ENCODE measurements at regions not wholly inside any gene's neighbourhood (a gene's known extent, or its start where the extent isn't known, plus 50 kb on each side); places are given as distances from the start of the nearest gene placed in this dataset.

GRCh38 chr14:82533351-82533750 is 999.7 kb upstream of the SEL1L start:
- no peak for DNase-seq (ENCODE audit: low read depth, low spot score)

- no peak for DNase-seq (ENCODE audit: low read depth, low spot score)
Measured at GRCh38 chr14:82536566-82536965, 1002.9 kb upstream of the SEL1L start.

- DNase-seq (ENCODE audit: low read depth, low spot score), result no peak
Measured at GRCh38 chr14:82537831-82538230, 1004.2 kb upstream of the SEL1L start.

- no peak for DNase-seq (ENCODE audit: low read depth, low spot score)
Measured at GRCh38 chr14:82546401-82546800, 1012.7 kb upstream of the SEL1L start.

- no peak for DNase-seq (ENCODE audit: low read depth, low spot score)
Measured at GRCh38 chr14:82549306-82549990, 1015.8 kb upstream of the SEL1L start.

GRCh38 chr14:82562881-82563280 is 1029.2 kb upstream of the SEL1L start:
- no peak for DNase-seq (ENCODE audit: low read depth, low spot score)

- DNase-seq (ENCODE audit: low read depth, low spot score), result no peak
Measured at GRCh38 chr14:82565825-82566224, 1032.2 kb upstream of the SEL1L start.

GRCh38 chr14:82587226-82587625 is 1053.6 kb upstream of the SEL1L start:
- DNase-seq (ENCODE audit: low read depth, low spot score), result no peak

- DNase-seq (ENCODE audit: low read depth, low spot score), result no peak
Measured at GRCh38 chr14:82595466-82595865, 1061.8 kb upstream of the SEL1L start.

GRCh38 chr14:82602794-82603193 is 1069.1 kb upstream of the SEL1L start:
- DNase-seq (ENCODE audit: low read depth, low spot score), result no peak

GRCh38 chr14:82604819-82605218 is 1071.2 kb upstream of the SEL1L start:
- DNase-seq (ENCODE audit: low read depth, low spot score), result no peak

GRCh38 chr14:82621881-82622450 is 1088.3 kb upstream of the SEL1L start:
- DNase-seq (ENCODE audit: low read depth, low spot score), result no peak

- no peak for DNase-seq (ENCODE audit: low read depth, low spot score)
Measured at GRCh38 chr14:82626156-82627066, 1092.8 kb upstream of the SEL1L start.

GRCh38 chr14:82635915-82636314 is 1102.3 kb upstream of the SEL1L start:
- no peak for DNase-seq (ENCODE audit: low read depth, low spot score)

- DNase-seq (ENCODE audit: low read depth, low spot score), result no peak
Measured at GRCh38 chr14:82636426-82636825, 1102.8 kb upstream of the SEL1L start.

- no peak for DNase-seq (ENCODE audit: low read depth, low spot score)
Measured at GRCh38 chr14:82641050-82641540, 1107.4 kb upstream of the SEL1L start.

- no peak for DNase-seq (ENCODE audit: low read depth, low spot score)
Measured at GRCh38 chr14:82642425-82642824, 1108.8 kb upstream of the SEL1L start.

- DNase-seq (ENCODE audit: low read depth, low spot score), result no peak
Measured at GRCh38 chr14:82647088-82647810, 1113.6 kb upstream of the SEL1L start.

GRCh38 chr14:82655770-82656169 is 1122.1 kb upstream of the SEL1L start:
- DNase-seq (ENCODE audit: low read depth, low spot score), result no peak

- DNase-seq (ENCODE audit: low read depth, low spot score), result no peak
Measured at GRCh38 chr14:82657186-82657675, 1123.6 kb upstream of the SEL1L start.

- no peak for DNase-seq (ENCODE audit: low read depth, low spot score)
Measured at GRCh38 chr14:82661258-82661657, 1127.6 kb upstream of the SEL1L start.
